GM13976 (cell line): ENCODE measurements at regions not wholly inside any gene's neighbourhood (a gene's known extent, or its start where the extent isn't known, plus 50 kb on each side); places are given as distances from the start of the nearest gene placed in this dataset.
A peak's percentile ranks its signal among the peaks of the same experiment; 100 is the strongest.
"Not testable (repeated sequence)": the region's sequence is repeated elsewhere in the genome, so short reads cannot be mapped to it uniquely, and the experiment has no call there.

Experiments
- DNase-seq: peaks from one replicate; pipeline ENCODE4 v3.0.0; 2012; ENCODE audit warnings: low spot score
- in situ Hi-C: fragments of 300-500 bp; cut with MboI; formaldehyde crosslinking; loops from one replicate; pipeline ENCODE4 v1.12.0; 2022; ENCODE audit warnings: low sequenced_read_pairs, mixed read lengths, inconsistent platforms; ENCODE audit not compliant: unreplicated experiment
- TF ChIP-seq, protein P1 (sequence below): IDR thresholded peaks from 2 replicates; pipeline ENCODE4 v1.5.1; 2012; ENCODE audit warnings: borderline replicate concordance, mild to moderate bottlenecking; ENCODE audit not compliant: insufficient read depth; ENCODE audit errors: extremely low read depth, missing control alignments, control extremely low read depth

DNA sequence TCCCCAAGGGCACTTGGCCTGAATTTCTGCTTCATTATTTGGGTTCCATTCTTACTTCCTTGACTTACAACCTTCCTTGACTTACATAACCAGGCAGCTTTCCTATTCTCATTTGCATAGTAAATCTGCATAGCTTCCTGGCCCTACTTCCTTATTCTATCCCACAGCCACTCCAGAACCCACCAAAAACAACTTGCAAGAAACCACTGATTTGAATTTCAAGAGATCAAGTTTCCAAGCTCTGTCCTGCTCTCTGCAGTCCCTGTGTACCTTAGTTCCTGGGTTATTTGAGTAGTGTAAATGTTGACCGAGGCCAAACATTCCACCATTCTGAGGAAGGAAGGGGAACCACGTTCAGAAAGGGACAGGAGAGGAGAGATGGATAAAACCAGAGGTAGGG is 603.3 kb downstream of the PTPRC start:
- no peak for DNase-seq
- in situ Hi-C loops = loop anchor here (10.0 kb wide), 1 partner anchor 467 kb away; no protein-coding TSS in a partner anchor

DNA sequence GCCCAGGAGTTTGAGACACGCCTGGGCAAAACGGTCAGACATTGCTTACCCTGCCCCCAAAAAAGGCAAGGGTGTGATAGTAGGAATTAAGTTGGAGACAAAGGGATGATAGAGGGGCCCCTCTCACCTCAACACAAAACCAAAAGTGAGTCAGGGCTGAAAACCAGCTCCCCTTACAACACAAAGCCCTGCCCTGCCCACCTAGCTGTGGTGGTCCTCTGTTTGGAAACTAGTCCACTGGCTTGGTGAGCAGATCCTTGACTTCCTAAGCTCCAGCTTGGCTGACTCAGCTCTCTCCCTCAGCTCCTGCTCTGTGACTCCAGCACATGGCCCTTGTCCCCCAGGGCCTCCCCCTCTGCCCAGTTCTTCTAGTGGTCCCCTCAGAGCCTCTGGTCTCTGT is 603.8 kb downstream of the PTPRC start:
- TF ChIP-seq, protein P1, sequence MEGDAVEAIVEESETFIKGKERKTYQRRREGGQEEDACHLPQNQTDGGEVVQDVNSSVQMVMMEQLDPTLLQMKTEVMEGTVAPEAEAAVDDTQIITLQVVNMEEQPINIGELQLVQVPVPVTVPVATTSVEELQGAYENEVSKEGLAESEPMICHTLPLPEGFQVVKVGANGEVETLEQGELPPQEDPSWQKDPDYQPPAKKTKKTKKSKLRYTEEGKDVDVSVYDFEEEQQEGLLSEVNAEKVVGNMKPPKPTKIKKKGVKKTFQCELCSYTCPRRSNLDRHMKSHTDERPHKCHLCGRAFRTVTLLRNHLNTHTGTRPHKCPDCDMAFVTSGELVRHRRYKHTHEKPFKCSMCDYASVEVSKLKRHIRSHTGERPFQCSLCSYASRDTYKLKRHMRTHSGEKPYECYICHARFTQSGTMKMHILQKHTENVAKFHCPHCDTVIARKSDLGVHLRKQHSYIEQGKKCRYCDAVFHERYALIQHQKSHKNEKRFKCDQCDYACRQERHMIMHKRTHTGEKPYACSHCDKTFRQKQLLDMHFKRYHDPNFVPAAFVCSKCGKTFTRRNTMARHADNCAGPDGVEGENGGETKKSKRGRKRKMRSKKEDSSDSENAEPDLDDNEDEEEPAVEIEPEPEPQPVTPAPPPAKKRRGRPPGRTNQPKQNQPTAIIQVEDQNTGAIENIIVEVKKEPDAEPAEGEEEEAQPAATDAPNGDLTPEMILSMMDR = no peak
- no peak for DNase-seq
- in situ Hi-C loops = loop anchor here (10.0 kb wide), 1 partner anchor 468 kb away; no protein-coding TSS in a partner anchor

More for the DNA sequence above, 603.3 kb downstream of the PTPRC start:
- TF ChIP-seq, protein P1 = no peak

DNA sequence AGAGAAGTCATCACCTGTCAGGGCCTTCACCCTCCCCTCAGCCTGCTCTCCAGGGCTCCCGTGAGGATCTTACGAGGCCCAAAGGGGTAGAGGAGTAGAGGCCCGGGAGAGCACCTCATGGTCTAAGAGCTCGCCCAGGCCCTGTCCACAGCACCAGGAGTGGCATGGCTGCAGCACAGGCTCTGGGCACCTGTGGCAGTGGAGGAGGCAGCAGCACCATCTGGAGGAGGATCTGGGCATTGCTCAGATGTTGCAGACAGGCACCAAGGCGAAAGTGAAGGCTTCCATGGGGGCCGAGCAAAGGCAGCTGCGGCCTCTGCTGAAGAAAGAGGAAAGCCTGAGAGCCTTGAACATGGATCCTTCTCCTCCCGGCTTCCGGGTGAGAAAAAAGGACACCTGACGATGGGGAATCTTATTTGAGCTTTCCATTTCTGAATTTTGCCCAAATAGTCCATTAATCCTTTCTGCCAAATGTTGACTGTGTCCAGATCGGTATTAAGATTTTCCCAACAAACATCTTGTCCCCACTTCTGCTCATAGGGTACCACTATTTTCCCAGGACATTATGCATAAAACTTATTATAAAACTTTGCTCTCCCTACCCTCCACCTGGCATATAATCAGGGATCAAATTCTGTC is 604.7 kb downstream of the PTPRC start:
- DNase-seq = peak; percentile 68
- TF ChIP-seq, protein P1 = peak; percentile 87
- in situ Hi-C loops = loop anchor here (10.0 kb wide), 1 partner anchor 469 kb away; no protein-coding TSS in a partner anchor

DNA sequence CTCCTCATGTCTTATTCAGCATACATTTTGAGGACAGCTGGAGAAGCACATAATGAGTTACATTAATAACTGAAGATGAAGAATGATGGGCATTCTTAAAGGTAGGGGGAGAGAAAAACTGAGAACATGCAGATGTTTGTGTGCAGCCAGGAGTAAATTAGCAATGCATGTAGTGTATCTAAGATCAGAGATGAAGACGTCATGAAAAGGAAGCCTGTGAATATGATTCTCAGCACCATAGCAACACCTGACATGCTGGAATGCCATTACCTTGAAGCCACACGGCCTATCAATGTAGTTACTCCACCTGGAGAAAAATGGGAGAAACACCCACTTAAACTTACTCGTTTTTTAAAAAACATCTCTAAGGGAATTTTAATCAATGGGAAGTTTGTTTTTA is 607.1 kb downstream of the PTPRC start:
- no peak for DNase-seq
- in situ Hi-C loops = loop anchor here (10.0 kb wide), 1 partner anchor 471 kb away; no protein-coding TSS in a partner anchor
- TF ChIP-seq, protein P1 = no peak

DNA sequence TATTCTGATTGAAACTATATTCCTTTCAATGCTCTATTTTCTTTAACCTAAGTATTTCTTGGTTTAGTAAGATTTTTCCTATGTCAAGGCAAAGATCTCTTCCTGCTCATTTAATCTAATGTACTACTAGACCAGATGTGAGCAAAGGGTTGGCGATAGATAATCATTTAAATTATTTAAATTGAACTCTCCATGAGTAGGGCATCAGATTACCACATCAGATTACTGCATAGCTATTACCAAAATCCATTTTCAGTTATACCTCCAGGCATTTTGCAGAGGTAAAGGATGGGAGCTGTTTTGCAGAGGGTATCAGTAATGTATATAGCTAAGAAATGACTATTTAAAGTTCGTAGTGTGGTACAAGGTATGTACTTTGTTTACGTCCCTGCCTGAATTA is 607.9 kb downstream of the PTPRC start:
- no peak for DNase-seq
- in situ Hi-C loops = loop anchor here (10.0 kb wide), 1 partner anchor 472 kb away; no protein-coding TSS in a partner anchor
- TF ChIP-seq, protein P1 = no peak

DNA sequence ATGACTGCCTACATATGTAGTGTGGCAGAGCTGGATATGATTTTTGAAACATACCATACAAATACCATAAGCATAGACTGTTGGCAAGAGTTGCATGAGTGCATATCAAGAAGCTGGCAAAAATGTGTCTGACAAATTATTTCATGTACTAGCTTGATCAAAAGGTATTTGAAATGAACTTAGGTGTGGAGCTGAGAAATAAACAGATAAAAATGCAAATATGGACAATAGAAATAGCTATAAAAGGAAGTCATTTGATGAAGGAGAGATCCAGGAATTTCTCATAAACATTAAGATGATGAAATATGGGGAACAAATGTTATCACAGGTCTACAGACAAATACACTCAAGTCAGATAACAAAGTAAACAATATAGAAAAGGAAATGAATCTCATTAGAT is 609.1 kb downstream of the PTPRC start:
- DNase-seq = no peak
- TF ChIP-seq, protein P1 = no peak
- in situ Hi-C loops = loop anchor here (10.0 kb wide), 1 partner anchor 473 kb away; no protein-coding TSS in a partner anchor

DNA sequence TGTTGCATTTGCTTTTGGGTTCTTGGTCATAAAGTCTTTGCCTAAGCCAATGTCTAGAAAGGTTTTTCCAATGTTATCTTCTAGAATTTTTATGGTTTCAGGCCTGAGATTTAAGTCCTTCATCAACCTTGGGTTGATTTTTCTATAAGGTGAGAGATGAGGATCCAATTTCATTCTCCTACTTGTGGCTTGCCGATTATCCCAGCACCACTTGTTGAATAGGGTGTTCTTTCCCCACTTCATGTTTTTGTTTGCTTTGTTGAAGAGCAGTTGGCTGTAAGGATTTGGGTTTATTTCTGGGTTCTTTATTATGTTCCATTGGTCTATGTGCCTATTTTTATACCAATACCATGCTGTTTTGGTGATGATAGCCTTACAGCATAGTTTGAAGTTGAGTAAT is 615.2 kb downstream of the PTPRC start:
- in situ Hi-C loops = not testable (repeated sequence)

More for the DNA sequence above, 615.2 kb downstream of the PTPRC start:
- not testable (repeated sequence) for DNase-seq
